22Rv1 (cell line): ENCODE measurements at regions not wholly inside any gene's neighbourhood (a gene's known extent, or its start where the extent isn't known, plus 50 kb on each side); places are given as distances from the start of the nearest gene placed in this dataset.

Experiments
- ZFX ChIP-seq: fragments of 450-650 bp; IDR thresholded peaks from 2 replicates; pipeline ENCODE4 v1.6.1; 2017; ENCODE audit warnings: antibody characterized with exemption, borderline replicate concordance
- TF ChIP-seq, protein P1 (sequence below): fragments of 450-650 bp; IDR thresholded peaks from 2 replicates; pipeline ENCODE4 v1.5.1; 2017; ENCODE audit warnings: mild to moderate bottlenecking

DNA sequence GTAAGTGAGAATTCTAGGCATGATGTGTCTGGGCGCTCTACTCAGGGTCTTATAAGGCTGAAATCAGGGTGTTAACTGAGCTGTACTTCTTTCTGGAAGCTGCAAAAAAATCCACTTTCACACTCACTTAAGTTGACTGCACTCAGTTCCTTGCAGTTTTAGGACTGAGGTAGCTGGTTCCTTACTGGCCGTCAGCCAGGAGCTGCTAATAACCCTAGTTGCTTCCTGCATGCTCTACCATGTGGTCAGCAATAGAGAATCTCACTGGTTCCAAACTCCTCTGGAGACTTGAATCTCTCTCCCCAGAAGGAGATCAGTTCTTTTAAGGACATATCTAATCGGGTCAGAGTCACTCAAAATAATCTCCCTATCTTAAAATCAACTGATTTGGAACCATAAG lies 911.2 kb downstream of the EFNA5 start:
- TF ChIP-seq, protein P1, sequence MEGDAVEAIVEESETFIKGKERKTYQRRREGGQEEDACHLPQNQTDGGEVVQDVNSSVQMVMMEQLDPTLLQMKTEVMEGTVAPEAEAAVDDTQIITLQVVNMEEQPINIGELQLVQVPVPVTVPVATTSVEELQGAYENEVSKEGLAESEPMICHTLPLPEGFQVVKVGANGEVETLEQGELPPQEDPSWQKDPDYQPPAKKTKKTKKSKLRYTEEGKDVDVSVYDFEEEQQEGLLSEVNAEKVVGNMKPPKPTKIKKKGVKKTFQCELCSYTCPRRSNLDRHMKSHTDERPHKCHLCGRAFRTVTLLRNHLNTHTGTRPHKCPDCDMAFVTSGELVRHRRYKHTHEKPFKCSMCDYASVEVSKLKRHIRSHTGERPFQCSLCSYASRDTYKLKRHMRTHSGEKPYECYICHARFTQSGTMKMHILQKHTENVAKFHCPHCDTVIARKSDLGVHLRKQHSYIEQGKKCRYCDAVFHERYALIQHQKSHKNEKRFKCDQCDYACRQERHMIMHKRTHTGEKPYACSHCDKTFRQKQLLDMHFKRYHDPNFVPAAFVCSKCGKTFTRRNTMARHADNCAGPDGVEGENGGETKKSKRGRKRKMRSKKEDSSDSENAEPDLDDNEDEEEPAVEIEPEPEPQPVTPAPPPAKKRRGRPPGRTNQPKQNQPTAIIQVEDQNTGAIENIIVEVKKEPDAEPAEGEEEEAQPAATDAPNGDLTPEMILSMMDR: no peak
- TF ChIP-seq ZFX: no peak
